ENCODE measurements at regions not wholly inside any gene's neighbourhood (a gene's known extent, or its start where the extent isn't known, plus 50 kb on each side); places are given as distances from the start of the nearest gene placed in this dataset.
"Not testable (repeated sequence)": the region's sequence is repeated elsewhere in the genome, so short reads cannot be mapped to it uniquely, and the experiment has no call there.

- no peak for DNase-seq
These were observed 721.9 kb upstream of the IGFBP7 start for GRCh38 chr4:57832083-57832482.

- no peak for DNase-seq
These were observed 679.5 kb upstream of the IGFBP7 start for GRCh38 chr4:57789666-57790065.

GRCh38 chr4:57777876-57778275 is 667.7 kb upstream of the IGFBP7 start:
- no peak for DNase-seq

- no peak for DNase-seq
These were observed 664.5 kb upstream of the IGFBP7 start for GRCh38 chr4:57774681-57775080.

GRCh38 chr4:57774171-57774570 is 664.0 kb upstream of the IGFBP7 start:
- no peak for DNase-seq

GRCh38 chr4:57766341-57766740 is 656.2 kb upstream of the IGFBP7 start:
- no peak for DNase-seq

- no peak for DNase-seq
These were observed 654.7 kb upstream of the IGFBP7 start for GRCh38 chr4:57764856-57765255.

- no peak for DNase-seq
These were observed 652.9 kb upstream of the IGFBP7 start for GRCh38 chr4:57763070-57763469.

GRCh38 chr4:57740625-57741190 is 630.5 kb upstream of the IGFBP7 start:
- DNase-seq = no peak

- DNase-seq = no peak
These were observed 626.6 kb upstream of the IGFBP7 start for GRCh38 chr4:57736781-57737180.

GRCh38 chr4:57734104-57734670 is 624.0 kb upstream of the IGFBP7 start:
- DNase-seq = no peak

- not testable (repeated sequence) for DNase-seq
These were observed 619.8 kb upstream of the IGFBP7 start for GRCh38 chr4:57729775-57730570.

GRCh38 chr4:57726154-57726553 is 616.0 kb upstream of the IGFBP7 start:
- no peak for DNase-seq

GRCh38 chr4:57719456-57719855 is 609.3 kb upstream of the IGFBP7 start:
- no peak for DNase-seq

- not testable (repeated sequence) for DNase-seq
These were observed 604.1 kb upstream of the IGFBP7 start for GRCh38 chr4:57714313-57714712.

GRCh38 chr4:57710053-57710452 is 599.9 kb upstream of the IGFBP7 start:
- DNase-seq = no peak

GRCh38 chr4:57691370-57691769 is 581.2 kb upstream of the IGFBP7 start:
- no peak for DNase-seq

- DNase-seq = no peak
These were observed 579.6 kb upstream of the IGFBP7 start for GRCh38 chr4:57689693-57690205.

GRCh38 chr4:57682275-57682674 is 572.1 kb upstream of the IGFBP7 start:
- no peak for DNase-seq

- DNase-seq = no peak
These were observed 569.8 kb upstream of the IGFBP7 start for GRCh38 chr4:57679969-57680368.

- no peak for DNase-seq
These were observed 566.2 kb upstream of the IGFBP7 start for GRCh38 chr4:57676394-57676793.

- no peak for DNase-seq
These were observed 562.8 kb upstream of the IGFBP7 start for GRCh38 chr4:57672846-57673433.

GRCh38 chr4:57668621-57669020 is 558.4 kb upstream of the IGFBP7 start:
- DNase-seq = no peak

- no peak for DNase-seq
These were observed 555.6 kb upstream of the IGFBP7 start for GRCh38 chr4:57665806-57666205.
